ENCODE measurements at regions not wholly inside any gene's neighbourhood (a gene's known extent, or its start where the extent isn't known, plus 50 kb on each side); places are given as distances from the start of the nearest gene placed in this dataset.

DNA sequence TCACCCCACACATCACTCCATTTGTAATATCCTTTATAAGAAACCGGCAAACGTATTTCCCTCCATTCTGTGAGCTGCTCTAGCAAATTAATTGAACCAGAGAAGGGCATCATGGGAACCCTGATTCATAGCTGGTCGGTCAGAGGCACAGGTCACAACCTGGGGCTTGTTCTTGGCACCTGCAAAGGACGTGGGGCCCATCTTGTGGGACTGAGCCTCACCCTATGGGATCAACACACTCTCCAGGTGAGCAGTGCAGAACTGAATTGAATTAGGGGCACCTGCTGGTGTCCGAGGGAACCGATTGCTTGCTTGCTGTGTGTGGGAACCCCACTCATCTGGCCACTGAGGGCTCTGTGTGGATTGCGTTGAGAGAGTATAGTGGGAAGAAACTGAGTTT lies 145.3 kb downstream of the CTTN start:
- Histone ChIP-seq H3K9me3 (ENCODE audit: low read length) (no peaks in the 10 kb centered on the region), H3K9me2 (ENCODE audit: insufficient read depth, low read length) (no peaks in the 10 kb centered on the region), H3K79me2 (replicated peaks; ENCODE audit: insufficient read depth, low read length) (no peaks in the 10 kb centered on the region), H4K20me1 (ENCODE audit: insufficient read depth) (no peaks in the 10 kb centered on the region), H3K27ac (ENCODE audit: low read length) (no peak overlapping the region), H3K36me3 (ENCODE audit: insufficient read depth, low read length) (no peaks in the 10 kb centered on the region), H2AFZ (ENCODE audit: low read depth, low read length) (no peak overlapping the region), H3K4me3 (ENCODE audit: low read length) (no peak overlapping the region), H3K9ac (ENCODE audit: low read length) (no peak overlapping the region), H3K27me3 (ENCODE audit: insufficient read depth, low read depth, low read length) (no peaks in the 10 kb centered on the region), H3K4me2 (ENCODE audit: low read length) (no peak overlapping the region), H3F3A (ENCODE audit: insufficient read depth, low read length, poor library complexity, severe bottlenecking) (no peaks in the 10 kb centered on the region)
- TF ChIP-seq RAD21 (conservative IDR thresholded peaks at IDR 0.05), result no peak
- TF ChIP-seq POLR2AphosphoS5 (IDR thresholded peaks at IDR 0.05), result no peak
- no peak for TF ChIP-seq SMC3 (conservative IDR thresholded peaks at IDR 0.05; ENCODE audit: poor library complexity)
- TF ChIP-seq, protein P1, sequence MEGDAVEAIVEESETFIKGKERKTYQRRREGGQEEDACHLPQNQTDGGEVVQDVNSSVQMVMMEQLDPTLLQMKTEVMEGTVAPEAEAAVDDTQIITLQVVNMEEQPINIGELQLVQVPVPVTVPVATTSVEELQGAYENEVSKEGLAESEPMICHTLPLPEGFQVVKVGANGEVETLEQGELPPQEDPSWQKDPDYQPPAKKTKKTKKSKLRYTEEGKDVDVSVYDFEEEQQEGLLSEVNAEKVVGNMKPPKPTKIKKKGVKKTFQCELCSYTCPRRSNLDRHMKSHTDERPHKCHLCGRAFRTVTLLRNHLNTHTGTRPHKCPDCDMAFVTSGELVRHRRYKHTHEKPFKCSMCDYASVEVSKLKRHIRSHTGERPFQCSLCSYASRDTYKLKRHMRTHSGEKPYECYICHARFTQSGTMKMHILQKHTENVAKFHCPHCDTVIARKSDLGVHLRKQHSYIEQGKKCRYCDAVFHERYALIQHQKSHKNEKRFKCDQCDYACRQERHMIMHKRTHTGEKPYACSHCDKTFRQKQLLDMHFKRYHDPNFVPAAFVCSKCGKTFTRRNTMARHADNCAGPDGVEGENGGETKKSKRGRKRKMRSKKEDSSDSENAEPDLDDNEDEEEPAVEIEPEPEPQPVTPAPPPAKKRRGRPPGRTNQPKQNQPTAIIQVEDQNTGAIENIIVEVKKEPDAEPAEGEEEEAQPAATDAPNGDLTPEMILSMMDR (IDR thresholded peaks at IDR 0.05; ENCODE audit: poor library complexity, severe bottlenecking), result no peak
- TF ChIP-seq MXI1 (conservative IDR thresholded peaks at IDR 0.05; ENCODE audit: poor library complexity, severe bottlenecking), result no peak
- no peak for TF ChIP-seq EP300 (conservative IDR thresholded peaks at IDR 0.05; ENCODE audit: poor library complexity, severe bottlenecking)
- TF ChIP-seq, protein P2, sequence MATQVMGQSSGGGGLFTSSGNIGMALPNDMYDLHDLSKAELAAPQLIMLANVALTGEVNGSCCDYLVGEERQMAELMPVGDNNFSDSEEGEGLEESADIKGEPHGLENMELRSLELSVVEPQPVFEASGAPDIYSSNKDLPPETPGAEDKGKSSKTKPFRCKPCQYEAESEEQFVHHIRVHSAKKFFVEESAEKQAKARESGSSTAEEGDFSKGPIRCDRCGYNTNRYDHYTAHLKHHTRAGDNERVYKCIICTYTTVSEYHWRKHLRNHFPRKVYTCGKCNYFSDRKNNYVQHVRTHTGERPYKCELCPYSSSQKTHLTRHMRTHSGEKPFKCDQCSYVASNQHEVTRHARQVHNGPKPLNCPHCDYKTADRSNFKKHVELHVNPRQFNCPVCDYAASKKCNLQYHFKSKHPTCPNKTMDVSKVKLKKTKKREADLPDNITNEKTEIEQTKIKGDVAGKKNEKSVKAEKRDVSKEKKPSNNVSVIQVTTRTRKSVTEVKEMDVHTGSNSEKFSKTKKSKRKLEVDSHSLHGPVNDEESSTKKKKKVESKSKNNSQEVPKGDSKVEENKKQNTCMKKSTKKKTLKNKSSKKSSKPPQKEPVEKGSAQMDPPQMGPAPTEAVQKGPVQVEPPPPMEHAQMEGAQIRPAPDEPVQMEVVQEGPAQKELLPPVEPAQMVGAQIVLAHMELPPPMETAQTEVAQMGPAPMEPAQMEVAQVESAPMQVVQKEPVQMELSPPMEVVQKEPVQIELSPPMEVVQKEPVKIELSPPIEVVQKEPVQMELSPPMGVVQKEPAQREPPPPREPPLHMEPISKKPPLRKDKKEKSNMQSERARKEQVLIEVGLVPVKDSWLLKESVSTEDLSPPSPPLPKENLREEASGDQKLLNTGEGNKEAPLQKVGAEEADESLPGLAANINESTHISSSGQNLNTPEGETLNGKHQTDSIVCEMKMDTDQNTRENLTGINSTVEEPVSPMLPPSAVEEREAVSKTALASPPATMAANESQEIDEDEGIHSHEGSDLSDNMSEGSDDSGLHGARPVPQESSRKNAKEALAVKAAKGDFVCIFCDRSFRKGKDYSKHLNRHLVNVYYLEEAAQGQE (IDR thresholded peaks at IDR 0.05; ENCODE audit: borderline replicate concordance), result no peak
- no peak for TF ChIP-seq TAF1 (IDR thresholded peaks at IDR 0.05; ENCODE audit: low read depth)

DNA sequence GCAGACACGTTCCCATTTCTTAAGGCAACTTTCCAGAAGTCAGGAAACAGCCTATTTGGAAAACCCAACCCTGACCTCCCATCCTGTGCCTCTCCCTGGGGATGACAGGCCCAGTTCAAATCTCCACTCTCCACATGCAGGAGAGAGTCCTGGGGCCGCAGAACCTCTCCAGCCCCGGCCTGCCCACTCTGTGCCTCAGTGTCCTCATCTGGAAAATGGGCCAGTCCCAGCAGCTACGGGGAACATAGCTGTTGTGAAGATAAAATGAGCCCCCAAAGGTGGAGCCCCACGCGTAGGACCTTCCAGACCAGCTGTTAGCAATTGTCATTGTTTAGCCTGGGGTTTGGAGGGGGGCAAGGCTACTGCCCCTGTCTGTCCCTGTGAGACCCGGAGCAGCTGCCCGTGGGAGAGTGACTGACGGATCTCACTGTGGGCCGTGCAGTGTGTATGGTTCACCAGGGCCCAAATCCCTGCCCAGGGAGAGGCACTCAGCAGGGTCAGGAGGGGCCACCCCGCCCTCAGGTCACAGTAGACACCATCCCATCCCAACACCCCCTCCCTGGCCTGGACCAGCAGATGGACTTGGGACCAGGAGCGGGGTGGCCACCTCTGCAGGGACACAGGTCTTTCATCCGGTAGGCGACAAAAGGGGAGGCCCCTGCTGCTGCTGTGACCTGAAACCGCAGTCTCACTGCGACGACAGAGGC lies 145.9 kb downstream of the CTTN start:
- no peak overlapping the region for H3K27ac ChIP-seq (ENCODE audit: low read length)
- no peaks in the 10 kb centered on the region for H3K36me3 ChIP-seq (ENCODE audit: insufficient read depth, low read length)
- no peak overlapping the region for H3K9ac ChIP-seq (ENCODE audit: low read length)
- no peaks in the 10 kb centered on the region for H3K9me2 ChIP-seq (ENCODE audit: insufficient read depth, low read length)
- no peak overlapping the region for H3K4me3 ChIP-seq (ENCODE audit: low read length)
- no peak for TF ChIP-seq EP300 (conservative IDR thresholded peaks at IDR 0.05; ENCODE audit: poor library complexity, severe bottlenecking)
- TF ChIP-seq, protein P2 (IDR thresholded peaks at IDR 0.05; ENCODE audit: borderline replicate concordance), result no peak
- TF ChIP-seq SMC3 (conservative IDR thresholded peaks at IDR 0.05; ENCODE audit: poor library complexity), result no peak
- TF ChIP-seq, protein P1 (IDR thresholded peaks at IDR 0.05; ENCODE audit: poor library complexity, severe bottlenecking), result no peak
- TF ChIP-seq MXI1 (conservative IDR thresholded peaks at IDR 0.05; ENCODE audit: poor library complexity, severe bottlenecking), result no peak
- no peak for TF ChIP-seq TAF1 (IDR thresholded peaks at IDR 0.05; ENCODE audit: low read depth)
- no peak for TF ChIP-seq POLR2AphosphoS5 (IDR thresholded peaks at IDR 0.05)
- TF ChIP-seq EZH2 (IDR thresholded peaks at IDR 0.05; ENCODE audit: borderline replicate concordance, insufficient read depth, low read length, poor library complexity, severe bottlenecking), result no peak
- TF ChIP-seq RAD21 (conservative IDR thresholded peaks at IDR 0.05), result no peak
- no peak overlapping the region for H2AFZ ChIP-seq (ENCODE audit: low read depth, low read length)
- no peak overlapping the region for H3K4me2 ChIP-seq (ENCODE audit: low read length)
- H3K9me3 ChIP-seq (ENCODE audit: low read length), result no peaks in the 10 kb centered on the region
- H4K20me1 ChIP-seq (ENCODE audit: insufficient read depth), result no peaks in the 10 kb centered on the region
- H3K27me3 ChIP-seq (ENCODE audit: insufficient read depth, low read depth, low read length), result no peaks in the 10 kb centered on the region
- no peaks in the 10 kb centered on the region for H3F3A ChIP-seq (ENCODE audit: insufficient read depth, low read length, poor library complexity, severe bottlenecking)
- no peaks in the 10 kb centered on the region for H3K79me2 ChIP-seq (replicated peaks; ENCODE audit: insufficient read depth, low read length)
